GM23338 (cell line): ENCODE measurements at regions not wholly inside any gene's neighbourhood (a gene's known extent, or its start where the extent isn't known, plus 50 kb on each side); places are given as distances from the start of the nearest gene placed in this dataset.

Experiments used
- ATAC-seq: fragments of 200-7000 bp; cut with Tn5 transposase; 3 replicates; pipeline ENCODE4 v1.9.1; 2020
- DNase-seq: peaks from one replicate; pipeline ENCODE4 v3.0.0-alpha.2; 2015; ENCODE audit warnings: low spot score
- H2AFZ ChIP-seq: fragments of 200-600 bp; sonication (generic); 2 replicates; pipeline ENCODE4 v1.8.0; 2016; ENCODE audit warnings: antibody characterized with exemption, mild to moderate bottlenecking, moderate library complexity
- H3F3A ChIP-seq: fragments of 200-600 bp; sonication (generic); replicated peaks from 2 replicates; pipeline ENCODE4 v1.8.0; 2017; ENCODE audit warnings: antibody characterized with exemption, mixed run types, low read depth
- H3K27ac ChIP-seq: fragments of 200-600 bp; sonication (generic); 2 replicates; pipeline ENCODE4 v1.6.1; 2016; ENCODE audit warnings: low read depth
- H3K27me3 ChIP-seq: fragments of 200-600 bp; sonication (generic); 2 replicates; pipeline ENCODE4 v1.8.0; 2016; ENCODE audit warnings: mild to moderate bottlenecking, mixed run types, moderate library complexity; ENCODE audit not compliant: insufficient read depth
- H3K36me3 ChIP-seq: fragments of 200-600 bp; sonication (generic); 2 replicates; pipeline ENCODE4 v1.8.0; 2016; ENCODE audit warnings: mild to moderate bottlenecking; ENCODE audit not compliant: insufficient read depth
- H3K4me1 ChIP-seq: fragments of 200-600 bp; sonication (generic); 2 replicates; pipeline ENCODE4 v1.8.0; 2016; ENCODE audit warnings: mild to moderate bottlenecking, moderate library complexity; ENCODE audit not compliant: insufficient read depth
- H3K4me2 ChIP-seq: fragments of 200-600 bp; sonication (generic); 2 replicates; pipeline ENCODE4 v1.7.1; 2017; ENCODE audit warnings: mixed run types
- H3K4me3 ChIP-seq: fragments of 200-600 bp; sonication (generic); 2 replicates; pipeline ENCODE4 v1.6.1; 2016; ENCODE audit warnings: mixed run types
- H3K79me2 ChIP-seq: fragments of 200-600 bp; sonication (generic); replicated peaks from 2 replicates; pipeline ENCODE4 v1.8.0; 2017; ENCODE audit warnings: mild to moderate bottlenecking; ENCODE audit not compliant: insufficient read depth
- H3K9me2 ChIP-seq: fragments of 200-600 bp; sonication (generic); 2 replicates; pipeline ENCODE4 v1.8.0; 2017; ENCODE audit not compliant: insufficient read depth
- H4K20me1 ChIP-seq: fragments of 200-600 bp; sonication (generic); replicated peaks from 2 replicates; pipeline ENCODE4 v1.8.0; 2017; ENCODE audit warnings: mild to moderate bottlenecking; ENCODE audit not compliant: insufficient read depth
- H3K27ac Mint-ChIP-seq: 2 replicates; pipeline ENCODE4 v1.8.0; 2020; ENCODE audit warnings: inconsistent platforms, mild to moderate bottlenecking, moderate library complexity, mixed read lengths
- H3K27me3 Mint-ChIP-seq: 3 replicates; pipeline ENCODE4 v1.8.0; 2022; ENCODE audit warnings: low read depth, mild to moderate bottlenecking, moderate library complexity, mixed read lengths, inconsistent platforms; ENCODE audit not compliant: insufficient read depth, poor library complexity
- H3K36me3 Mint-ChIP-seq: 3 replicates; pipeline ENCODE4 v1.8.0; 2021; ENCODE audit warnings: low read depth, mild to moderate bottlenecking, inconsistent platforms, moderate library complexity, mixed read lengths
- H3K4me1 Mint-ChIP-seq: 3 replicates; pipeline ENCODE4 v1.8.0; 2020; ENCODE audit warnings: mild to moderate bottlenecking, inconsistent platforms, mixed read lengths
- H3K4me3 Mint-ChIP-seq: 3 replicates; pipeline ENCODE4 v1.8.0; 2021; ENCODE audit warnings: moderate library complexity, mild to moderate bottlenecking, inconsistent platforms, mixed read lengths
- H3K9me3 Mint-ChIP-seq: 3 replicates; pipeline ENCODE4 v1.8.0; 2020; ENCODE audit warnings: moderate library complexity, mild to moderate bottlenecking, inconsistent platforms, mixed read lengths
- CREB1 ChIP-seq: fragments of 250-450 bp; sonication (Bioruptor Pico); IDR thresholded peaks from 2 replicates; pipeline ENCODE4 v1.5.0; 2020; ENCODE audit warnings: low read depth, mild to moderate bottlenecking, moderate library complexity
- CTCF ChIP-seq, 2 experiments: fragments of 200-600 bp in 1 of 2; sonication (generic) in 1 of 2; conservative IDR thresholded peaks; 2 replicates each; pipeline versions ENCODE4 v1.5.1 to v1.6.1; 2016 to 2017; ENCODE audit warnings: antibody characterized with exemption in 2 of 2, low read depth in 2 of 2, mild to moderate bottlenecking in 2 of 2, moderate library complexity in 1 of 2
- EZH2 ChIP-seq: fragments of 200-600 bp; sonication (generic); IDR thresholded peaks from one replicate; pipeline ENCODE4 v1.8.0; 2017; ENCODE audit warnings: antibody characterized with exemption, mild to moderate bottlenecking, low read depth; ENCODE audit not compliant: unreplicated experiment
- EZH2phosphoT487 ChIP-seq: fragments of 200-600 bp; sonication (generic); IDR thresholded peaks from one replicate; pipeline ENCODE4 v1.8.1; 2018; ENCODE audit warnings: antibody characterized with exemption; ENCODE audit not compliant: unreplicated experiment
- JUNB ChIP-seq: IDR thresholded peaks from one replicate; pipeline ENCODE4 v1.6.1; 2016; ENCODE audit warnings: antibody characterized with exemption; ENCODE audit not compliant: unreplicated experiment
- NANOG ChIP-seq: IDR thresholded peaks from 2 replicates; pipeline ENCODE4 v1.6.1; 2016; ENCODE audit warnings: antibody characterized with exemption, borderline replicate concordance
- POLR2AphosphoS5 ChIP-seq: IDR thresholded peaks from 2 replicates; pipeline ENCODE4 v1.6.1; 2016; ENCODE audit warnings: antibody characterized with exemption, low read depth
- REST ChIP-seq: IDR thresholded peaks from one replicate; pipeline ENCODE4 v1.6.1; 2018; ENCODE audit warnings: antibody characterized with exemption; ENCODE audit not compliant: unreplicated experiment
- STAT1 ChIP-seq: IDR thresholded peaks from one replicate; pipeline ENCODE4 v1.6.1; 2016; ENCODE audit warnings: antibody characterized with exemption; ENCODE audit not compliant: unreplicated experiment
- ZNF114 ChIP-seq: fragments of 250-450 bp; sonication (Bioruptor Pico); IDR thresholded peaks from 2 replicates; pipeline ENCODE4 v1.5.0; 2020; ENCODE audit warnings: mild to moderate bottlenecking, moderate library complexity

- TF ChIP-seq CTCF (conservative IDR thresholded peaks at IDR 0.05; ENCODE audit: low read depth in 2 of 2), result no peak
- no peak for TF ChIP-seq CREB1
Observed at GRCh38 chr12:24230061-24230701, 280.7 kb upstream of the SOX5 start (continued).

- Histone ChIP-seq H3K27ac (no peak overlapping the region), H3K9me2 (no peaks in the 10 kb centered on the region), H4K20me1 (no peaks in the 10 kb centered on the region), H3K4me1 (peaks cover 24% of the 10 kb centered on the region), H2AFZ (no peak overlapping the region), H3F3A (no peaks in the 10 kb centered on the region), H3K79me2 (no peaks in the 10 kb centered on the region), H3K4me2 (peak overlapping the region; percentile 4; the same call in 1 of the 2 replicates), H3K36me3 (no peaks in the 10 kb centered on the region), H3K4me3 (no peak overlapping the region), H3K27me3 (no peaks in the 10 kb centered on the region)
- peaks cover 2% of the 10 kb centered on the region for H3K27me3 Mint-ChIP-seq
- DNase-seq, result no peak
- peaks cover 45% of the 10 kb centered on the region for H3K4me1 Mint-ChIP-seq
- no peak overlapping the region for H3K4me3 Mint-ChIP-seq
- H3K9me3 Mint-ChIP-seq, result no peaks in the 10 kb centered on the region
- no peak; the same call in 2 of the 3 replicates for ATAC-seq
- TF ChIP-seq POLR2AphosphoS5 (no peak), CREB1 (no peak), NANOG (no peak), EZH2 (no peak), REST (no peak), CTCF (conservative IDR thresholded peaks at IDR 0.05; ENCODE audit: low read depth in 2 of 2) (no peak), EZH2phosphoT487 (no peak), STAT1 (no peak), JUNB (no peak), ZNF114 (CRISPR knock-in tag) (no peak)
- no peak overlapping the region for H3K27ac Mint-ChIP-seq
- no peaks in the 10 kb centered on the region for H3K36me3 Mint-ChIP-seq
Observed at GRCh38 chr12:24229031-24229700, 279.7 kb upstream of the SOX5 start.
